HG02798 (cell line): ENCODE measurements at regions not wholly inside any gene's neighbourhood (a gene's known extent, or its start where the extent isn't known, plus 50 kb on each side); places are given as distances from the start of the nearest gene placed in this dataset.

Source experiments
- ATAC-seq: cut with Tn5 transposase; IDR thresholded peaks from one replicate; pipeline ENCODE4 v1.9.1; 2021; ENCODE audit warnings: mild to moderate bottlenecking; ENCODE audit not compliant: unreplicated experiment, poor library complexity

GRCh38 chr6:149261364-149262040 lies 56.0 kb upstream of the TAB2 start:
- no peak for ATAC-seq

- no peak for ATAC-seq
These were observed 54.2 kb upstream of the TAB2 start for GRCh38 chr6:149263321-149263720.

GRCh38 chr6:149264629-149265028 lies 52.9 kb upstream of the TAB2 start:
- ATAC-seq = no peak

- ATAC-seq = no peak
These were observed 51.6 kb upstream of the TAB2 start for GRCh38 chr6:149265945-149266344.

GRCh38 chr6:149266659-149267058 lies 50.9 kb upstream of the TAB2 start:
- ATAC-seq = peak; percentile 88

GRCh38 chr6:149267072-149267471 lies 50.4 kb upstream of the TAB2 start:
- no peak for ATAC-seq

GRCh38 chr6:149267513-149268043 lies 49.9 kb upstream of the TAB2 start:
- ATAC-seq = no peak
